GM10248 (cell line): ENCODE measurements at regions not wholly inside any gene's neighbourhood (a gene's known extent, or its start where the extent isn't known, plus 50 kb on each side); places are given as distances from the start of the nearest gene placed in this dataset.

ENCODE experiments used
- CTCF ChIA-PET: fragments of 300-600 bp; sonication (Branson Sonifier 250); formaldehyde crosslinking; extraction: SDS; loops from one replicate; lab custom pipeline; 2021; ENCODE audit warnings: antibody characterized with exemption; lab: Yijun Ruan, JAX
- POLR2A ChIA-PET: fragments of 350-650 bp; sonication (Branson Sonifier 250); formaldehyde crosslinking; extraction: SDS; loops from one replicate; lab custom pipeline; 2020; ENCODE audit warnings: antibody characterized with exemption; lab: Yijun Ruan, JAX
- DNase-seq: peaks from one replicate; pipeline ENCODE4 v3.0.0; 2012; ENCODE audit errors: extremely low spot score
- CTCF ChIP-seq: IDR thresholded peaks from 2 replicates; pipeline ENCODE4 v1.5.1; 2012; ENCODE audit warnings: mild to moderate bottlenecking, low read depth; ENCODE audit errors: extremely low read depth, missing control alignments, control extremely low read depth

GRCh38 chr3:152103257-152103656, 165.5 kb upstream of the MBNL1 start:
- POLR2A ChIA-PET = no interaction called here
- CTCF ChIA-PET = no interaction called here
- no peak for DNase-seq
- no peak for TF ChIP-seq CTCF

- ChIA-PET POLR2A (no interaction called here), CTCF (interaction anchor here (1.2 kb wide), 1 partner anchor 10 kb away, joined by 3 read pairs; no protein-coding TSS in a partner anchor)
- no peak for DNase-seq
- no peak for TF ChIP-seq CTCF
Observed at GRCh38 chr3:152104847-152105415, 163.8 kb upstream of the MBNL1 start.

- CTCF ChIA-PET = interaction anchor here (1.2 kb wide), 1 partner anchor 10 kb away, joined by 3 read pairs; no protein-coding TSS in a partner anchor
- DNase-seq = no peak
- TF ChIP-seq CTCF = no peak
- POLR2A ChIA-PET = no interaction called here
Observed at GRCh38 chr3:152105446-152105845, 163.3 kb upstream of the MBNL1 start.

GRCh38 chr3:152109038-152109437, 159.7 kb upstream of the MBNL1 start:
- POLR2A ChIA-PET = no interaction called here
- no peak for DNase-seq

GRCh38 chr3:152113413-152113812, 155.3 kb upstream of the MBNL1 start:
- DNase-seq = no peak
- ChIA-PET CTCF (no interaction called here), POLR2A (no interaction called here)
- no peak for TF ChIP-seq CTCF

More at GRCh38 chr3:152109038-152109437, 159.7 kb upstream of the MBNL1 start:
- TF ChIP-seq CTCF = no peak
- CTCF ChIA-PET = interaction anchor here (0.8 to 3.4 kb wide), 8 partner anchors 9 to 69 kb away, joined by 3 to 12 read pairs (median 3); no protein-coding TSS in a partner anchor

- TF ChIP-seq CTCF = no peak
- DNase-seq = no peak
- ChIA-PET CTCF (no interaction called here), POLR2A (no interaction called here)
Observed at GRCh38 chr3:152113992-152114651, 154.6 kb upstream of the MBNL1 start.
